ENCODE measurements at regions not wholly inside any gene's neighbourhood (a gene's known extent, or its start where the extent isn't known, plus 50 kb on each side); places are given as distances from the start of the nearest gene placed in this dataset.

- DNase-seq, result no peak
Measured at GRCh38 chr5:133827830-133828229, 140.6 kb downstream of the C5orf15 start.

- DNase-seq, result peak; percentile 74
Measured at GRCh38 chr5:133827011-133827410, 141.4 kb downstream of the C5orf15 start.

GRCh38 chr5:133825631-133826289 is 142.7 kb downstream of the C5orf15 start:
- peak; percentile 83 for DNase-seq

- DNase-seq, result no peak
Measured at GRCh38 chr5:133824661-133825254, 143.7 kb downstream of the C5orf15 start.

GRCh38 chr5:133821889-133822288 is 146.5 kb downstream of the C5orf15 start:
- no peak for DNase-seq

- no peak for DNase-seq
Measured at GRCh38 chr5:133821311-133821741, 147.1 kb downstream of the C5orf15 start.

- DNase-seq, result no peak
Measured at GRCh38 chr5:133820507-133820906, 147.9 kb downstream of the C5orf15 start.

GRCh38 chr5:133819977-133820471 is 148.4 kb downstream of the C5orf15 start:
- no peak for DNase-seq

- DNase-seq, result no peak
Measured at GRCh38 chr5:133818869-133819600, 149.4 kb downstream of the C5orf15 start.

- DNase-seq, result no peak
Measured at GRCh38 chr5:133818031-133818431, 150.4 kb downstream of the C5orf15 start.

GRCh38 chr5:133817456-133817855 is 151.0 kb downstream of the C5orf15 start:
- no peak for DNase-seq

GRCh38 chr5:133816791-133817190 is 151.6 kb downstream of the C5orf15 start:
- DNase-seq, result no peak

GRCh38 chr5:133814152-133814551 is 154.3 kb downstream of the C5orf15 start:
- DNase-seq, result no peak

GRCh38 chr5:133811168-133811567 is 157.3 kb downstream of the C5orf15 start:
- no peak for DNase-seq

GRCh38 chr5:133809801-133810200 is 158.6 kb downstream of the C5orf15 start:
- no peak for DNase-seq

GRCh38 chr5:133807348-133807747 is 161.1 kb downstream of the C5orf15 start:
- no peak for DNase-seq

- no peak for DNase-seq
Measured at GRCh38 chr5:133806847-133807246, 161.6 kb downstream of the C5orf15 start.

- no peak for DNase-seq
Measured at GRCh38 chr5:133801955-133802751, 166.3 kb downstream of the C5orf15 start.

GRCh38 chr5:133801431-133801830 is 167.0 kb downstream of the C5orf15 start:
- no peak for DNase-seq

- DNase-seq, result no peak
Measured at GRCh38 chr5:133799571-133800237, 168.7 kb downstream of the C5orf15 start.

- DNase-seq, result no peak
Measured at GRCh38 chr5:133797167-133797566, 171.3 kb downstream of the C5orf15 start.

GRCh38 chr5:133796186-133796585 is 172.2 kb downstream of the C5orf15 start:
- no peak for DNase-seq
